Endodermal cell (in vitro differentiated cells): ENCODE measurements at regions not wholly inside any gene's neighbourhood (a gene's known extent, or its start where the extent isn't known, plus 50 kb on each side); places are given as distances from the start of the nearest gene placed in this dataset.

Experiments used
- DNase-seq: peaks from one replicate; pipeline ENCODE4 v3.0.0-alpha.2; 2017
- H3K27ac ChIP-seq: 2 replicates; pipeline ENCODE4 v1.5.1; 2013; ENCODE audit warnings: mild to moderate bottlenecking, low read depth, low read length, moderate library complexity
- H3K27me3 ChIP-seq: 2 replicates; pipeline ENCODE4 v1.6.1; 2013; ENCODE audit warnings: mild to moderate bottlenecking, low read length, moderate library complexity; ENCODE audit not compliant: insufficient read depth, control insufficient read depth, poor library complexity, severe bottlenecking
- H3K36me3 ChIP-seq: 2 replicates; pipeline ENCODE4 v1.7.0; 2013; ENCODE audit warnings: mild to moderate bottlenecking, low read length, moderate library complexity; ENCODE audit not compliant: control insufficient read depth, insufficient read depth
- H3K4me1 ChIP-seq: one replicate; pipeline ENCODE4 v1.7.0; 2013; ENCODE audit warnings: low read length; ENCODE audit not compliant: control insufficient read depth, insufficient read depth
- H3K4me3 ChIP-seq: 2 replicates; pipeline ENCODE4 v1.5.1; 2013; ENCODE audit warnings: mild to moderate bottlenecking, low read length, moderate library complexity
- H3K9ac ChIP-seq: 2 replicates; pipeline ENCODE4 v1.6.1; 2013; ENCODE audit warnings: mild to moderate bottlenecking, low read length, moderate library complexity; ENCODE audit not compliant: poor library complexity, severe bottlenecking; ENCODE audit errors: extremely low read depth
- H3K9me3 ChIP-seq: 2 replicates; pipeline ENCODE4 v1.6.1; 2013; ENCODE audit warnings: mild to moderate bottlenecking, low read length, moderate library complexity; ENCODE audit not compliant: control insufficient read depth
- H3K27ac Mint-ChIP-seq: 2 replicates; pipeline ENCODE4 v1.8.0; 2020; ENCODE audit warnings: mixed read lengths
- H3K27me3 Mint-ChIP-seq: 2 replicates; pipeline ENCODE4 v1.8.0; 2021; ENCODE audit warnings: mild to moderate bottlenecking, mixed read lengths; ENCODE audit not compliant: insufficient read depth
- H3K36me3 Mint-ChIP-seq: 2 replicates; pipeline ENCODE4 v1.8.0; 2020; ENCODE audit warnings: low read depth, mixed read lengths
- H3K4me1 Mint-ChIP-seq: 2 replicates; pipeline ENCODE4 v1.8.0; 2020; ENCODE audit warnings: mixed read lengths
- H3K4me3 Mint-ChIP-seq: 2 replicates; pipeline ENCODE4 v1.8.0; 2020; ENCODE audit warnings: mild to moderate bottlenecking, moderate library complexity, mixed read lengths
- H3K9me3 Mint-ChIP-seq: 2 replicates; pipeline ENCODE4 v1.8.0; 2020; ENCODE audit warnings: mild to moderate bottlenecking, mixed read lengths
- CTCF ChIP-seq: fragments of 200-600 bp; sonication (generic); conservative IDR thresholded peaks from 2 replicates; pipeline ENCODE4 v1.5.0; 2021; ENCODE audit warnings: antibody characterized with exemption, mild to moderate bottlenecking
- WGBS, 2 experiments: methylation state at CpG; one replicate each; pipeline versions ENCODE4 v1.1.5 to v1.1.7; 2013; ENCODE audit warnings: missing lambda C conversion rate in 2 of 2, mixed read lengths in 1 of 2; ENCODE audit not compliant: insufficient coverage in 1 of 2, insufficient read length in 1 of 2; 5-methylcytosine and 5-hydroxymethylcytosine counted together

- Mint-ChIP-seq H3K4me1 (no peaks in the 10 kb centered on the region), H3K36me3 (no peaks in the 10 kb centered on the region), H3K4me3 (no peak overlapping the region), H3K27me3 (no peaks in the 10 kb centered on the region), H3K9me3 (no peaks in the 10 kb centered on the region), H3K27ac (no peak overlapping the region)
- no peaks in the 10 kb centered on the region for H3K36me3 ChIP-seq
- no peak for DNase-seq
- H3K27ac ChIP-seq, result no peak overlapping the region
- no peaks in the 10 kb centered on the region for H3K27me3 ChIP-seq
- no peak overlapping the region for H3K4me3 ChIP-seq
- H3K9me3 ChIP-seq, result no peaks in the 10 kb centered on the region
- WGBS, 2 experiments, result 83 to 87% methylated on average over 5 to 11 of the region's 11 CpGs
- TF ChIP-seq CTCF, result no peak
- H3K4me1 ChIP-seq, result no peaks in the 10 kb centered on the region
- no peak overlapping the region for H3K9ac ChIP-seq
Observed at GRCh38 chr9:135242406-135242805, 154.9 kb downstream of the OLFM1 start.

GRCh38 chr9:135243201-135244190 is 156.0 kb downstream of the OLFM1 start:
- Mint-ChIP-seq H3K27me3 (no peaks in the 10 kb centered on the region), H3K27ac (no peak overlapping the region), H3K36me3 (no peaks in the 10 kb centered on the region), H3K4me3 (no peak overlapping the region), H3K4me1 (no peaks in the 10 kb centered on the region), H3K9me3 (no peaks in the 10 kb centered on the region)
- Histone ChIP-seq H3K36me3 (no peaks in the 10 kb centered on the region), H3K4me1 (no peaks in the 10 kb centered on the region), H3K27me3 (no peaks in the 10 kb centered on the region), H3K4me3 (no peak overlapping the region), H3K9ac (no peak overlapping the region), H3K9me3 (no peaks in the 10 kb centered on the region), H3K27ac (no peak overlapping the region)
- WGBS, 2 experiments, result 91 to 94% methylated on average over 25 to 31 of the region's 31 CpGs
- DNase-seq, result no peak
- no peak for TF ChIP-seq CTCF

GRCh38 chr9:135244271-135245221 is 157.1 kb downstream of the OLFM1 start:
- 94 to 95% methylated on average over 30 to 42 of the region's 42 CpGs for WGBS, 2 experiments
- no peaks in the 10 kb centered on the region for H3K9me3 Mint-ChIP-seq
- Histone ChIP-seq H3K27ac (no peak overlapping the region), H3K4me1 (no peaks in the 10 kb centered on the region), H3K27me3 (no peaks in the 10 kb centered on the region), H3K36me3 (no peaks in the 10 kb centered on the region), H3K9ac (no peak overlapping the region), H3K9me3 (no peaks in the 10 kb centered on the region), H3K4me3 (no peak overlapping the region)
- no peaks in the 10 kb centered on the region for H3K27me3 Mint-ChIP-seq
- TF ChIP-seq CTCF, result no peak
- H3K4me3 Mint-ChIP-seq, result no peak overlapping the region
- no peak overlapping the region for H3K27ac Mint-ChIP-seq
- no peaks in the 10 kb centered on the region for H3K4me1 Mint-ChIP-seq
- no peaks in the 10 kb centered on the region for H3K36me3 Mint-ChIP-seq
- no peak for DNase-seq
